GM12873 (cell line): ENCODE measurements at regions not wholly inside any gene's neighbourhood (a gene's known extent, or its start where the extent isn't known, plus 50 kb on each side); places are given as distances from the start of the nearest gene placed in this dataset.

ENCODE experiments used
- TF ChIP-seq, protein P1 (sequence below): IDR thresholded peaks from 2 replicates; pipeline ENCODE4 v1.5.1; 2012; ENCODE audit warnings: low read depth, mild to moderate bottlenecking, moderate library complexity, low read length, control low read depth; ENCODE audit not compliant: insufficient read depth; ENCODE audit errors: missing control alignments

DNA sequence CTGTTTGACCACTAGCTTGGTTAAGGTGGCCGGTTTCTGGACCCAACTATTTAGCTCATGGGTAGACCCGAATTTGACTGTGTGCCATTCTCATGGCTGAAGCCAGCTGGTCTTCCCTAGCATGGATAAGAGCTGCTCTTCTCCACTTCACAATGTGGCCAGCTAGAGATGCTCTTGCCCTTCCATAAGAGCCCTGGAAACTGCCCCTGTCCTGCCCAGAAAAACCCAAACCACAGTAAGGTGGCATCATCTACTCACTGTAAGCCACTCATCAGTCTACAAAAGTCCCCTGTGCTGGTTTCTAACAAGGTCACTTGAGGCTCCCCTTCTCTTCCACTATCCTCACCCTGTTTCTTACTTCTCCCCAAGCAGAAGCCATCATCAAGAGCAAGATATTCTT lies 165.1 kb downstream of the HS3ST2 start:
- TF ChIP-seq, protein P1, sequence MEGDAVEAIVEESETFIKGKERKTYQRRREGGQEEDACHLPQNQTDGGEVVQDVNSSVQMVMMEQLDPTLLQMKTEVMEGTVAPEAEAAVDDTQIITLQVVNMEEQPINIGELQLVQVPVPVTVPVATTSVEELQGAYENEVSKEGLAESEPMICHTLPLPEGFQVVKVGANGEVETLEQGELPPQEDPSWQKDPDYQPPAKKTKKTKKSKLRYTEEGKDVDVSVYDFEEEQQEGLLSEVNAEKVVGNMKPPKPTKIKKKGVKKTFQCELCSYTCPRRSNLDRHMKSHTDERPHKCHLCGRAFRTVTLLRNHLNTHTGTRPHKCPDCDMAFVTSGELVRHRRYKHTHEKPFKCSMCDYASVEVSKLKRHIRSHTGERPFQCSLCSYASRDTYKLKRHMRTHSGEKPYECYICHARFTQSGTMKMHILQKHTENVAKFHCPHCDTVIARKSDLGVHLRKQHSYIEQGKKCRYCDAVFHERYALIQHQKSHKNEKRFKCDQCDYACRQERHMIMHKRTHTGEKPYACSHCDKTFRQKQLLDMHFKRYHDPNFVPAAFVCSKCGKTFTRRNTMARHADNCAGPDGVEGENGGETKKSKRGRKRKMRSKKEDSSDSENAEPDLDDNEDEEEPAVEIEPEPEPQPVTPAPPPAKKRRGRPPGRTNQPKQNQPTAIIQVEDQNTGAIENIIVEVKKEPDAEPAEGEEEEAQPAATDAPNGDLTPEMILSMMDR: no peak

DNA sequence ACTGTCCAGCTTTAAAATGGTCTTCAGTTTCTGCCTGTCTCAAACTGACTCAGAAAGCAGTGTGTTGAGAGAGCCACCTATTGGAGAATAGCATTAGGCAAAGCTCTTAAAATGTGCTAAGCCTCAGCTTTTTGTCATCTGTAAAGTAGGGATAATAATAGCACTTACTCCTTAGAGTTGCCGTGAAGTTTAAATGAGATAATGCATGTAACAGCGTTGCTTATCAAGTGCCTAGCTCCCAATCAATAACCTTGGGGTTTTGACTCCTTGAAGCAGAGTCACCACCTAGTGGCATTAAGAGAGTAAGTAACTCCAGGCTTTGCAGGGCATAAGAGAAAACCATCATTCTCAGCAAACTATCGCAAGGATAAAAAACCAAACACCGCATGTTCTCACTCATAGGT lies 163.3 kb downstream of the HS3ST2 start:
- TF ChIP-seq, protein P1: peak; percentile 33

DNA sequence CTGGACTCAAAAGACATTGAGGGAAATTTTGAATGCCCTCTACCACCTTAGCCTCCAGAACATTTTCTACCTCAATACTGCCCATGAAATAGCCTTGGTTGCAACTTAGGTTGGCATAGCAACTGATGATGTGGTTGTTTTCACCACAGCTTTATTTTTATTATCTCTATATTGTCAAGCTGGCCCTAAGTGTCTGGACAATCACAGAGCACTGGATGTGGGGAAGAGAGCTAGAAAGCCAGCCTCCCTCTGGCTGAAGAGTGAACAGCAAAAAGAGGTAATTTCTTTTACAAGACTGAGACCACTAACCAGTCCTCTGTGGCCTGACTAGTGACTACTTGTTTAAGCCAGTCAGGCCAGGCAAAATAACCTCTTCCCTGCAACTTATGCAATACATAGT lies 159.6 kb downstream of the HS3ST2 start:
- TF ChIP-seq, protein P1: no peak

DNA sequence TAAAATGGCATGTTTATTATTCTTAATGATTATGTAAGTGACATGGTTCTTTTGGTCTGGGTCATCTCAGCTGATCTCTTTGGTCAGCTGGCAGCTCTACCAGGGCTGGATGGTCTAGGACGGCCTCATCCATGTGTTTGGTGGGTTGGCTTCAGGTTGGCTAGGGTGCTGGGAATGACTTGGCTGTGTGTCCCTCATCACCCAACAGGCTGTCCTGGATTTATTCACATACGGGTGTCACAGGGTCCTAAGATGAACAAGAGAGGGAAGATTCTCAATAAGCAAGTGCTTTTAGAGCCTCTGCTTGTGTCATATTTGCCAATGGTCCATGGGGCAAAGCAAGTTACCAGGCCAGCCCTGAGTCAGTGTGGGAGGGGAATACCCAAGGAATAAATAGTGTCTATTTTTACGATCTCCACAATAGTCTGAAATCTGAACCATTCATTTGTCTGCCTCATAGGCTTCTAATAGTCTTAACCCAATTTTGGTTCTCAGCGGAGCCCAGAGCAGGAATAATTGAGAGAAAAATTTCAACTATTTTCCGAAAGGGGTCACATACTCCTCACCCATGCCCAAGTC lies 157.5 kb downstream of the HS3ST2 start:
- TF ChIP-seq, protein P1: no peak

DNA sequence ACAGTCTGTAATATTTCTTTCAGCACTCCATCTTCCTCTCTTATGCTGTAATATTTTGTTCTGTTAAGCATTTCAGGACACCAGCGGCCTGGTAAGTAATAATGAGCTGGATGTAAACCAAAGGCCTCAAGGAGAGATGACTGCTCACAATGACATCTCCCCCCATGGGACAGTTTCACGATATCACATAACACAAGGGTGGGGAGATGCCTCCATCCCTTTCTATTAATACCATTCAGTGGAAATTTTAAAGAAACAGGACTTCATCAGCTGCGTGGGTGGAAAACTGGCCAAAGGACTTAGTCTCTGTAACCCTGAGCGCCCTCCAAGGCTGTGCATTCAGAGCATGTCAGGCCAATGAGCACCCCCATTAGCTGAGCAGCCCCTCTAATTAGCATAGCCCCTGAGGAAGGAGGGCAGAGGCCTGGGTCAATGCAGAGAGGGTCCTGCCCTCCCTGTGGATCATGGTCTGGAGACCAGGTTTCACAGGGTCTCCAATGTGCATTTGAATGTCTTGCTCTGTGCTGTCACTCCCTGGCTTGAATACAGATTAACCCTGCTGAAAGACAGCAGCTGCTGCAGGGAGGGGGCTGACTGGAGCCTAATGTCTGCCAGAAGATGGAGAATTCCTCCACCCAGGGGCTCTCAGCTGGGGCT lies 156.4 kb downstream of the HS3ST2 start:
- TF ChIP-seq, protein P1: no peak

DNA sequence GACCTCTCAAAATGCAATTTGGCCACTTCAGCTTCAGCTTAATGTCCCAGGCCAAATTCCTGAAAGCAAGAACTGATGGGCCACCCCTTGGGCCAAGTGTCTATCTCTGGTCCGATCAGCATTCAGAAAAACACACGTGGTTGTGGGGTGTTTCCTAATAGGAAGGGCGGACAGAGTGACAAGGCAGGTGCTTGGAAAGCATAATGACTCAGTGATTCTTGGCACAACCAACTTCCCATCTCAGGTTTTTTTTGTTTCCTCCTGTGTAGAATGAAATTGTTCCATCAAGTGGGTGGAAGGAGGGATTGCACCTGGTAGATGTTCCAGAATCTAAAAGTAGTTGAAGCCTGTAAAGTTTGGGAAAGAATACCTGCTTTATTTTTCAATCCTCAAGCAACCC lies 155.6 kb downstream of the HS3ST2 start:
- TF ChIP-seq, protein P1: no peak

DNA sequence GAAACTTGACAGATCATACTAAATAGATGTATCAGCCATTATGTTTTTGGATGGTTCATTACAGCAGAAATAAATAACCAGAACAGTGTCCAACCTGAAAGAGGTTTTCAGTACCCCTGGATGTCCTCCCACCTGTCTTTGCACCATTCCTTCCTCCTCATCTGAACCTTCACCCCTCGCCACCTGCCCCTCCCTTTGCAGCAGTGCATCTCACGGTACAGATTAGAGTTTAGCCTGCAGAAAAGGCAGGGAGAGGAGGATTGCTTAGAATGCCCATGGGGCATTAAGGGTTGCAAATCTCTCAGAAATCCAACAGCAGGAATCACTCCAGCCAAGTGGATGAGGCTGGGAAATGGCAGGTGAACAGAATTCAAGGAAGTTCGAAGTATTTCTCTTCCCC lies 155.0 kb downstream of the HS3ST2 start:
- TF ChIP-seq, protein P1: no peak
